ENCODE measurements at regions not wholly inside any gene's neighbourhood (a gene's known extent, or its start where the extent isn't known, plus 50 kb on each side); places are given as distances from the start of the nearest gene placed in this dataset.

GRCh38 chr5:18789218-18789998 is 1155.1 kb downstream of the TAF11L14 start:
- H3K9me1 ChIP-seq (ENCODE audit: control insufficient read depth, insufficient read depth, low read length) = no peaks in the 10 kb centered on the region
- no peaks in the 10 kb centered on the region for H4K20me1 ChIP-seq (replicated peaks; ENCODE audit: control insufficient read depth, insufficient read depth, low read length)
- FAIRE-seq = no peak
- in situ Hi-C loops (cut with MboI) = no loop called here
- no peak overlapping the region for H2AFZ ChIP-seq (ENCODE audit: low read depth, low read length)
- ChIA-PET CTCF (ENCODE audit: low intra/inter-chr PET ratio) (no interaction called here), POLR2A (no interaction called here)
- H3K36me3 ChIP-seq (ENCODE audit: control insufficient read depth, insufficient read depth, low read length) = no peaks in the 10 kb centered on the region
- no peak for DNase-seq (ENCODE audit: extremely low read depth in 1 of 4, low spot score in 3 of 4)
- 12% methylated on average over 1 of the region's 1 CpG for WGBS (ENCODE audit: insufficient coverage, low coverage, missing lambda C conversion rate)
- no peak overlapping the region for H3K9ac ChIP-seq (ENCODE audit: insufficient read depth in 1 of 2, low read depth in 2 of 2, low read length in 2 of 2)
- no peak overlapping the region for H3K4me2 ChIP-seq (ENCODE audit: insufficient read depth, low read length)
- H3K9me3 ChIP-seq (replicated peaks; ENCODE audit: control insufficient read depth, insufficient read depth, low read depth, low read length) = no peaks in the 10 kb centered on the region
- no TSS peak for BruUV-seq (replicated peaks)
- no peaks in the 10 kb centered on the region for H3K79me2 ChIP-seq (ENCODE audit: control insufficient read depth, insufficient read depth, low read length)
- TF ChIP-seq HNRNPH1 (optimal IDR thresholded peaks at IDR 0.05; ENCODE audit: low read depth, low read length) = no peak
- TF ChIP-seq PHF21A (IDR thresholded peaks at IDR 0.05; ENCODE audit: borderline replicate concordance, low read depth) = no peak
- TF ChIP-seq RNF219 (CRISPR knock-in tag; IDR thresholded peaks at IDR 0.05) = no peak
- no peak for TF ChIP-seq BRF1 (IDR thresholded peaks at IDR 0.05; ENCODE audit: borderline replicate concordance, extremely low read depth, insufficient read length)
- TF ChIP-seq BCLAF1 (IDR thresholded peaks at IDR 0.05; ENCODE audit: borderline replicate concordance in 1 of 2, control insufficient read depth in 1 of 2, low read depth in 2 of 2, low read length in 1 of 2) = no peak
- no peak for TF ChIP-seq ZNF280B (CRISPR knock-in tag; IDR thresholded peaks at IDR 0.05)
- TF ChIP-seq SP1 (CRISPR knock-in tag; IDR thresholded peaks at IDR 0.05) = no peak
- no peak for TF ChIP-seq ZNF232 (CRISPR knock-in tag; IDR thresholded peaks at IDR 0.05)
- TF ChIP-seq PML (IDR thresholded peaks at IDR 0.05; ENCODE audit: low read length) = no peak
- no peak for TF ChIP-seq POLR2AphosphoS2 (IDR thresholded peaks at IDR 0.05; ENCODE audit: low read length)
- no peak for TF ChIP-seq LEF1 (IDR thresholded peaks at IDR 0.05)
- no peak for TF ChIP-seq SIX5 (IDR thresholded peaks at IDR 0.05; ENCODE audit: borderline replicate concordance in 1 of 2, insufficient read depth in 1 of 2, low read depth in 1 of 2, low read length in 2 of 2)
- H3K27me3 ChIP-seq (ENCODE audit: control insufficient read depth in 2 of 2, insufficient read depth in 2 of 2, low read length in 2 of 2) = no peaks in the 10 kb centered on the region
- H3K4me3 ChIP-seq = no peak overlapping the region
- H3K4me1 ChIP-seq (replicated peaks in 1 of 2; ENCODE audit: control insufficient read depth in 2 of 2, insufficient read depth in 2 of 2, low read length in 2 of 2) = no peaks in the 10 kb centered on the region
- intact Hi-C loops (cut with micrococcal nuclease) = no loop called here
- no peak overlapping the region for H3K27ac ChIP-seq (ENCODE audit: extremely low read depth, low read depth, low read length)
- ATAC-seq = no peak
